Gastrocnemius medialis (tissue), 4 donors: ENCODE measurements at regions not wholly inside any gene's neighbourhood (a gene's known extent, or its start where the extent isn't known, plus 50 kb on each side); places are given as distances from the start of the nearest gene placed in this dataset.

Experiments used
- CTCF ChIP-seq, 5 experiments: fragments of 450-650 bp in 3 of 5; fragments of 200-600 bp in 2 of 5; sonication (generic) in 2 of 5; IDR thresholded peaks in 4 of 5; conservative IDR thresholded peaks in 1 of 5; 1 replicate in 4 of 5; 2 replicates in 1 of 5; pipeline ENCODE4 v1.5.1; 2016 to 2019; ENCODE audit warnings: antibody characterized with exemption in 5 of 5, mild to moderate bottlenecking in 3 of 5, moderate library complexity in 3 of 5
- POLR2A ChIP-seq, 2 donors: fragments of 450-650 bp; IDR thresholded peaks; one replicate each; pipeline ENCODE4 v1.6.1; 2017; ENCODE audit warnings: antibody characterized with exemption in 2 of 2, mild to moderate bottlenecking in 2 of 2, moderate library complexity in 2 of 2

GRCh38 chr4:151933122-151933827, 172.5 kb upstream of the GATB start:
- no peak for TF ChIP-seq POLR2A (IDR thresholded peaks at IDR 0.05)
- TF ChIP-seq CTCF (IDR thresholded peaks at IDR 0.05 in 4 of 5, conservative IDR thresholded peaks at IDR 0.05 in 1 of 5) = no peak
